Femur (tissue), 1 donor: ENCODE measurements at regions not wholly inside any gene's neighbourhood (a gene's known extent, or its start where the extent isn't known, plus 50 kb on each side); places are given as distances from the start of the nearest gene placed in this dataset.
A peak's percentile ranks its signal among the peaks of the same experiment; 100 is the strongest.

Source experiments
- DNase-seq: peaks from one replicate; pipeline ENCODE4 v3.0.0-alpha.2; 2017

- no peak for DNase-seq
Measured at GRCh38 chr17:70525961-70526360, 356.6 kb downstream of the KCNJ2 start.

- no peak for DNase-seq
Measured at GRCh38 chr17:70527364-70527888, 358.1 kb downstream of the KCNJ2 start.

- no peak for DNase-seq
Measured at GRCh38 chr17:70533427-70533826, 364.1 kb downstream of the KCNJ2 start.

GRCh38 chr17:70535986-70536385 lies 366.7 kb downstream of the KCNJ2 start:
- DNase-seq, result no peak

- no peak for DNase-seq
Measured at GRCh38 chr17:70539132-70539924, 370.0 kb downstream of the KCNJ2 start.

- no peak for DNase-seq
Measured at GRCh38 chr17:70542876-70543275, 373.5 kb downstream of the KCNJ2 start.

- DNase-seq, result no peak
Measured at GRCh38 chr17:70544317-70544716, 375.0 kb downstream of the KCNJ2 start.

GRCh38 chr17:70552230-70552981 lies 383.1 kb downstream of the KCNJ2 start:
- no peak for DNase-seq

- DNase-seq, result no peak
Measured at GRCh38 chr17:70552982-70553334, 383.6 kb downstream of the KCNJ2 start.

- no peak for DNase-seq
Measured at GRCh38 chr17:70555723-70556122, 386.4 kb downstream of the KCNJ2 start.

GRCh38 chr17:70558821-70559220 lies 389.5 kb downstream of the KCNJ2 start:
- DNase-seq, result no peak

GRCh38 chr17:70560471-70560870 lies 391.1 kb downstream of the KCNJ2 start:
- DNase-seq, result no peak

GRCh38 chr17:70562137-70562536 lies 392.8 kb downstream of the KCNJ2 start:
- no peak for DNase-seq

GRCh38 chr17:70563281-70563820 lies 394.0 kb downstream of the KCNJ2 start:
- DNase-seq, result peak; percentile 44

- no peak for DNase-seq
Measured at GRCh38 chr17:70564006-70564620, 394.8 kb downstream of the KCNJ2 start.

- DNase-seq, result no peak
Measured at GRCh38 chr17:70569128-70569527, 399.8 kb downstream of the KCNJ2 start.

GRCh38 chr17:70577456-70577855 lies 408.1 kb downstream of the KCNJ2 start:
- DNase-seq, result no peak

GRCh38 chr17:70581459-70581858 lies 412.1 kb downstream of the KCNJ2 start:
- DNase-seq, result no peak

GRCh38 chr17:70582777-70583176 lies 413.4 kb downstream of the KCNJ2 start:
- DNase-seq, result no peak

- no peak for DNase-seq
Measured at GRCh38 chr17:70584255-70584654, 414.9 kb downstream of the KCNJ2 start.

GRCh38 chr17:70588003-70588402 lies 418.7 kb downstream of the KCNJ2 start:
- no peak for DNase-seq

- no peak for DNase-seq
Measured at GRCh38 chr17:70597774-70598173, 428.4 kb downstream of the KCNJ2 start.

- DNase-seq, result no peak
Measured at GRCh38 chr17:70599198-70599597, 429.9 kb downstream of the KCNJ2 start.
